ENCODE measurements at regions not wholly inside any gene's neighbourhood (a gene's known extent, or its start where the extent isn't known, plus 50 kb on each side); places are given as distances from the start of the nearest gene placed in this dataset.
"Not testable (repeated sequence)": the region's sequence is repeated elsewhere in the genome, so short reads cannot be mapped to it uniquely, and the experiment has no call there.

- TF ChIP-seq CTCF (IDR thresholded peaks at IDR 0.05 in 2 of 3, conservative IDR thresholded peaks at IDR 0.05 in 1 of 3; ENCODE audit: control insufficient read depth in 2 of 3, extremely low read depth in 1 of 3, insufficient read depth in 1 of 3, low read depth in 3 of 3, low read length in 3 of 3); SPI1 (IDR thresholded peaks at IDR 0.05; ENCODE audit: borderline replicate concordance, insufficient read depth, low read depth, low read length); TAF1 (IDR thresholded peaks at IDR 0.05; ENCODE audit: borderline replicate concordance, low read depth, low read length); STAT3 (IDR thresholded peaks at IDR 0.05; ENCODE audit: low read depth, low read length); IRF3 (IDR thresholded peaks at IDR 0.05); POLR2AphosphoS5 (IDR thresholded peaks at IDR 0.05; ENCODE audit: low read length); ATF3 (IDR thresholded peaks at IDR 0.05; ENCODE audit: borderline replicate concordance, extremely low read depth, low read depth, low read length); EZH2 (IDR thresholded peaks at IDR 0.05; ENCODE audit: borderline replicate concordance, control insufficient read depth, low read depth, low read length); EP300 (IDR thresholded peaks at IDR 0.05; ENCODE audit: borderline replicate concordance in 1 of 2, control insufficient read depth in 1 of 2, low read depth in 2 of 2, low read length in 2 of 2); USF2 (IDR thresholded peaks at IDR 0.05; ENCODE audit: borderline replicate concordance, low read depth, low read length); ZBTB33 (IDR thresholded peaks at IDR 0.05); EED (IDR thresholded peaks at IDR 0.05; ENCODE audit: low read depth): not testable (repeated sequence)
Measured at GRCh38 chr2:131774955-131775555, 247.4 kb downstream of the CCDC74A start.
